BE2C (cell line): ENCODE measurements at regions not wholly inside any gene's neighbourhood (a gene's known extent, or its start where the extent isn't known, plus 50 kb on each side); places are given as distances from the start of the nearest gene placed in this dataset.

Experiments used
- DNase-seq: peaks from one replicate; pipeline ENCODE4 v3.0.0-alpha.2; 2020
- H3K27me3 ChIP-seq: fragments of 250-450 bp; sonication (Bioruptor Pico); 2 replicates; pipeline ENCODE4 v1.5.1; 2020; ENCODE audit warnings: mild to moderate bottlenecking
- H3K36me3 ChIP-seq: fragments of 250-450 bp; sonication (Bioruptor Pico); 2 replicates; pipeline ENCODE4 v1.5.1; 2020; ENCODE audit warnings: mild to moderate bottlenecking
- H3K4me1 ChIP-seq: fragments of 250-450 bp; sonication (Bioruptor Pico); 2 replicates; pipeline ENCODE4 v1.5.1; 2020
- H3K4me3 ChIP-seq: 2 replicates; pipeline ENCODE4 v1.5.1; 2011; ENCODE audit warnings: low read depth, low read length
- H3K9me3 ChIP-seq: fragments of 250-450 bp; sonication (Bioruptor Pico); 2 replicates; pipeline ENCODE4 v1.5.1; 2020
- CTCF ChIP-seq: IDR thresholded peaks from 2 replicates; pipeline ENCODE4 v1.5.1; 2012; ENCODE audit warnings: mild to moderate bottlenecking, low read depth, low read length

- Histone ChIP-seq H3K36me3 (no peaks in the 10 kb centered on the region), H3K9me3 (no peaks in the 10 kb centered on the region), H3K4me3 (no peak overlapping the region), H3K4me1 (no peaks in the 10 kb centered on the region), H3K27me3 (no peaks in the 10 kb centered on the region)
- no peak for TF ChIP-seq CTCF
- no peak for DNase-seq
These were observed 448.4 kb downstream of the HS3ST3B1 start for GRCh38 chr17:14749269-14749668.

- no peak for TF ChIP-seq CTCF
- no peak overlapping the region for H3K4me3 ChIP-seq
- no peaks in the 10 kb centered on the region for H3K27me3 ChIP-seq
- DNase-seq, result no peak
- no peaks in the 10 kb centered on the region for H3K4me1 ChIP-seq
- no peaks in the 10 kb centered on the region for H3K36me3 ChIP-seq
- H3K9me3 ChIP-seq, result no peaks in the 10 kb centered on the region
These were observed 447.3 kb downstream of the HS3ST3B1 start for GRCh38 chr17:14748036-14748710.

GRCh38 chr17:14747603-14747950 is 446.7 kb downstream of the HS3ST3B1 start:
- no peak overlapping the region for H3K4me3 ChIP-seq
- H3K36me3 ChIP-seq, result no peaks in the 10 kb centered on the region
- no peak for DNase-seq
- H3K27me3 ChIP-seq, result no peaks in the 10 kb centered on the region
- no peaks in the 10 kb centered on the region for H3K9me3 ChIP-seq
- no peaks in the 10 kb centered on the region for H3K4me1 ChIP-seq
- no peak for TF ChIP-seq CTCF

GRCh38 chr17:14746822-14747602 is 446.1 kb downstream of the HS3ST3B1 start:
- no peak for DNase-seq
- Histone ChIP-seq H3K4me3 (no peak overlapping the region), H3K4me1 (no peaks in the 10 kb centered on the region), H3K27me3 (no peaks in the 10 kb centered on the region), H3K36me3 (no peaks in the 10 kb centered on the region), H3K9me3 (no peaks in the 10 kb centered on the region)
- no peak for TF ChIP-seq CTCF

GRCh38 chr17:14745541-14745940 is 444.7 kb downstream of the HS3ST3B1 start:
- DNase-seq, result no peak
- H3K36me3 ChIP-seq, result no peaks in the 10 kb centered on the region
- H3K4me3 ChIP-seq, result no peak overlapping the region
- no peaks in the 10 kb centered on the region for H3K4me1 ChIP-seq
- no peaks in the 10 kb centered on the region for H3K27me3 ChIP-seq
- TF ChIP-seq CTCF, result no peak
- H3K9me3 ChIP-seq, result no peaks in the 10 kb centered on the region
